H1 (cell line): ENCODE measurements at regions not wholly inside any gene's neighbourhood (a gene's known extent, or its start where the extent isn't known, plus 50 kb on each side); places are given as distances from the start of the nearest gene placed in this dataset.

Experiments used
- CTCF ChIA-PET: fragments of 300-600 bp; sonication (Branson Sonifier 250); formaldehyde crosslinking; loops from one replicate; lab custom pipeline; 2021; ENCODE audit not compliant: partially characterized antibody; lab: Charles Lee
- POLR2A ChIA-PET: fragments of 300-600 bp; sonication (Branson Sonifier 250); formaldehyde crosslinking; loops from one replicate; lab custom pipeline; 2021; ENCODE audit warnings: inconsistent platforms; ENCODE audit not compliant: partially characterized antibody; lab: Charles Lee
- DNase-seq, 2 experiments: peaks; one replicate each; pipeline versions ENCODE4 v3.0.0 to v3.0.0-alpha.2; 2010 to 2022; ENCODE audit warnings: low spot score in 2 of 2, low read depth in 1 of 2, mixed read lengths in 1 of 2
- FAIRE-seq: peaks from 2 replicates; lab custom pipeline; 2011; peaks lifted over from hg19 to GRCh38; lab: Jason Lieb, UNC
- H2AFZ ChIP-seq: 2 replicates; pipeline ENCODE4 v1.8.1; 2012; ENCODE audit warnings: low read length, inconsistent platforms
- H2AK5ac ChIP-seq: 2 replicates; pipeline ENCODE4 v1.6.1; 2013; ENCODE audit warnings: low read depth, low read length
- H2BK120ac ChIP-seq: replicated peaks from 2 replicates; pipeline ENCODE3; 2013; ENCODE audit warnings: low read depth, low read length, inconsistent platforms
- H2BK12ac ChIP-seq: 2 replicates; pipeline ENCODE4 v1.6.1; 2013; ENCODE audit warnings: low read depth, low read length
- H2BK15ac ChIP-seq: 2 replicates; pipeline ENCODE4 v1.6.1; 2013; ENCODE audit warnings: low read length
- H2BK20ac ChIP-seq: 2 replicates; pipeline ENCODE4 v1.6.1; 2013; ENCODE audit warnings: low read length
- H2BK5ac ChIP-seq: 2 replicates; pipeline ENCODE4 v1.6.1; 2013; ENCODE audit warnings: low read depth, low read length
- H3K14ac ChIP-seq: 2 replicates; pipeline ENCODE4 v1.6.1; 2013; ENCODE audit warnings: inconsistent platforms; ENCODE audit not compliant: insufficient read length
- H3K18ac ChIP-seq: 2 replicates; pipeline ENCODE4 v1.6.1; 2013; ENCODE audit warnings: low read length; ENCODE audit errors: extremely low read depth
- H3K23ac ChIP-seq: 2 replicates; pipeline ENCODE4 v1.6.1; 2013; ENCODE audit warnings: inconsistent platforms; ENCODE audit not compliant: insufficient read length
- H3K23me2 ChIP-seq: 2 replicates; pipeline ENCODE4 v1.6.1; 2013; ENCODE audit warnings: low read depth, low read length
- H3K27ac ChIP-seq: 2 replicates; pipeline ENCODE4 v1.6.1; 2011; ENCODE audit warnings: low read depth, low read length, inconsistent platforms
- H3K27me3 ChIP-seq, 4 experiments: replicated peaks in 1 of 4; 1 replicate in 1 of 4; 2 replicates in 3 of 4; pipeline versions ENCODE4 v1.6.1 to v1.8.1; 2011 to 2013; ENCODE audit warnings: low read length in 3 of 4, mild to moderate bottlenecking in 3 of 4, inconsistent platforms in 2 of 4, mixed read lengths in 2 of 4, moderate library complexity in 1 of 4; ENCODE audit not compliant: control insufficient read depth in 3 of 4, insufficient read depth in 3 of 4; ENCODE audit errors: extremely low read depth in 1 of 4
- H3K36me3 ChIP-seq, 4 experiments: 2 replicates each; pipeline versions ENCODE4 v1.6.1 to v1.8.1; 2011 to 2013; ENCODE audit warnings: mild to moderate bottlenecking in 4 of 4, low read length in 3 of 4, moderate library complexity in 2 of 4, control low read depth in 1 of 4, inconsistent platforms in 1 of 4; ENCODE audit not compliant: insufficient read depth in 4 of 4, control insufficient read depth in 2 of 4
- H3K4ac ChIP-seq: replicated peaks from 2 replicates; pipeline ENCODE3; 2013; ENCODE audit warnings: low read length, low read depth, mixed read lengths, inconsistent platforms; ENCODE audit not compliant: insufficient read length
- H3K4me1 ChIP-seq, 4 experiments: replicated peaks in 1 of 4; 1 replicate in 1 of 4; 2 replicates in 3 of 4; pipeline versions ENCODE4 v1.6.1 to v1.8.1; 2011 to 2013; ENCODE audit warnings: low read length in 3 of 4, inconsistent platforms in 2 of 4, mixed read lengths in 1 of 4; ENCODE audit not compliant: insufficient read depth in 4 of 4, control insufficient read depth in 3 of 4
- H3K4me2 ChIP-seq, 2 experiments: 2 replicates each; pipeline versions ENCODE4 v1.6.1 to v1.8.1; 2011 to 2013; ENCODE audit warnings: low read depth in 2 of 2, low read length in 2 of 2, control low read depth in 1 of 2, inconsistent platforms in 1 of 2, mild to moderate bottlenecking in 1 of 2; ENCODE audit not compliant: insufficient read depth in 1 of 2
- H3K4me3 ChIP-seq, 4 experiments: fragments of 200-600, 300-600 bp in 1 of 4; sonication (generic), shearing (Covaris generic), sonication (Bioruptor Twin) in 1 of 4; 2 replicates each; pipeline versions ENCODE4 v1.5.1 to v1.8.1; 2011 to 2016; ENCODE audit warnings: low read length in 4 of 4, low read depth in 3 of 4, control low read depth in 2 of 4, inconsistent platforms in 2 of 4, mild to moderate bottlenecking in 2 of 4, mixed read lengths in 1 of 4, moderate library complexity in 1 of 4; ENCODE audit not compliant: insufficient read depth in 2 of 4; ENCODE audit errors: extremely low read depth in 1 of 4
- H3K56ac ChIP-seq: replicated peaks from 2 replicates; pipeline ENCODE3; 2013; ENCODE audit warnings: low read depth, mild to moderate bottlenecking, mixed read lengths, low read length, inconsistent platforms; ENCODE audit not compliant: insufficient read length
- H3K79me1 ChIP-seq: 2 replicates; pipeline ENCODE4 v1.6.1; 2013; ENCODE audit warnings: low read depth, low read length, control low read depth
- H3K79me2 ChIP-seq, 2 experiments: 2 replicates each; pipeline versions ENCODE4 v1.6.1 to v1.8.1; 2012 to 2013; ENCODE audit warnings: low read length in 2 of 2, mild to moderate bottlenecking in 2 of 2, inconsistent platforms in 1 of 2; ENCODE audit not compliant: insufficient read depth in 2 of 2, control insufficient read depth in 1 of 2
- H3K9ac ChIP-seq, 4 experiments: replicated peaks in 1 of 4; 1 replicate in 1 of 4; 2 replicates in 3 of 4; pipeline versions ENCODE4 v1.6.1 to v1.8.1; 2011 to 2013; ENCODE audit warnings: low read depth in 3 of 4, low read length in 3 of 4, control low read depth in 2 of 4, mild to moderate bottlenecking in 2 of 4, moderate library complexity in 2 of 4, inconsistent platforms in 1 of 4; ENCODE audit errors: extremely low read depth in 1 of 4
- H3K9me3 ChIP-seq, 2 experiments: 2 replicates each; pipeline versions ENCODE4 v1.6.1 to v1.8.1; 2012 to 2013; ENCODE audit warnings: mild to moderate bottlenecking in 2 of 2, moderate library complexity in 2 of 2, control low read depth in 1 of 2, inconsistent platforms in 1 of 2, low read depth in 1 of 2, low read length in 1 of 2, mixed read lengths in 1 of 2; ENCODE audit not compliant: insufficient read depth in 2 of 2
- H4K20me1 ChIP-seq, 2 experiments: replicated peaks in 1 of 2; 2 replicates each; pipeline versions ENCODE3 to v1.8.1; 2011 to 2013; ENCODE audit warnings: inconsistent platforms in 2 of 2, low read length in 2 of 2, mild to moderate bottlenecking in 1 of 2; ENCODE audit not compliant: insufficient read depth in 2 of 2, control insufficient read depth in 1 of 2
- H4K5ac ChIP-seq: 2 replicates; pipeline ENCODE4 v1.6.1; 2013; ENCODE audit warnings: low read length, low read depth, mixed read lengths, inconsistent platforms; ENCODE audit not compliant: insufficient read length
- H4K8ac ChIP-seq: 2 replicates; pipeline ENCODE4 v1.8.0; 2013; ENCODE audit warnings: mild to moderate bottlenecking, moderate library complexity, low read length, inconsistent platforms; ENCODE audit not compliant: insufficient read depth; ENCODE audit errors: extremely low read depth
- H4K91ac ChIP-seq: replicated peaks from 2 replicates; pipeline ENCODE3; 2013; ENCODE audit warnings: low read length, mixed read lengths, inconsistent platforms; ENCODE audit not compliant: insufficient read length
- KDM1A ChIP-seq: fragments of 200-600, 300-600 bp; sonication (generic); IDR thresholded peaks from 2 replicates; pipeline ENCODE4 v1.7.1; 2016; ENCODE audit warnings: mild to moderate bottlenecking, low read length, borderline replicate concordance
- SAP30 ChIP-seq: fragments of 300-600 bp; sonication (generic); IDR thresholded peaks from 2 replicates; pipeline ENCODE4 v1.7.1; 2012; ENCODE audit warnings: low read length, moderate library complexity, mild to moderate bottlenecking, inconsistent platforms; ENCODE audit not compliant: insufficient read depth, insufficient replicate concordance
- SP1 ChIP-seq: IDR thresholded peaks from 2 replicates; pipeline ENCODE4 v1.6.1; 2011; ENCODE audit warnings: low read depth, low read length
- SP2 ChIP-seq: IDR thresholded peaks from 2 replicates; pipeline ENCODE4 v1.6.1; 2012; ENCODE audit warnings: mild to moderate bottlenecking, low read length, inconsistent platforms
- WGBS, 2 experiments: shearing (Covaris generic) in 1 of 2; methylation state at CpG; one replicate each; pipeline versions ENCODE4 v1.1.6 to v1.1.7; 2013 to 2015; ENCODE audit warnings: low lambda C conversion rate in 2 of 2, mixed read lengths in 2 of 2, inconsistent platforms in 1 of 2, low coverage in 1 of 2, missing lambda C conversion rate in 1 of 2; ENCODE audit not compliant: insufficient replicate concordance in 2 of 2, insufficient coverage in 1 of 2, insufficient read length in 1 of 2; ENCODE audit errors: extremely low coverage in 1 of 2, missing lambda C conversion rate in 1 of 2; 5-methylcytosine and 5-hydroxymethylcytosine counted together

DNA sequence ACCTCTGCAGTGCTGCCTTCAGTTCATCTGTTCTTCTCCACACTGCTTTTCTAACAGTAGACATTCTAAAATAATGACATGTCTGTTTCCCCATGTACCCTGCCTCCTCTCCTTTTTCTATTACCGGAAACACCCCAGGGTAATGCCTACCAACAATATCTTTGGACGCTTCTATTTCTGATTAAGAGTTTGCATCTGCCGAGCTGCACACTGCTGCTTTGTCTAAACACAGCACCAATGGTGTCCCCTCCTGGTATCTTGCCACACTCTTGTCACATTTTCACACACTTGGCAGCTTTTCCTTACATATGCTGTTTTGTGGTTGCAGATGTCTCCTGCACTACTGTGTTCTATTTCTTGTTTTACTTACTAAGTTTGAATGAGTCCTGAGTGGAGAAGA lies 288.8 kb downstream of the GRIA2 start:
- no peaks in the 10 kb centered on the region for H3K23me2 ChIP-seq
- FAIRE-seq = no peak
- POLR2A ChIA-PET = no interaction called here

More for the DNA sequence above, 288.8 kb downstream of the GRIA2 start:
- TF ChIP-seq SAP30 (no peak), SP2 (no peak), KDM1A (no peak), SP1 (no peak)
- CTCF ChIA-PET = interaction anchor here (1.2 kb wide), 1 partner anchor 295 kb away, joined by 3 read pairs; no protein-coding TSS in a partner anchor
- H3K23ac ChIP-seq = no peak overlapping the region
- 97% methylated on average over 3 of the region's 3 CpGs; no CpG with 5 or more reads in 1 of the 2 experiments for WGBS, 2 experiments
- H3K9ac ChIP-seq = no peak overlapping the region
- no peaks in the 10 kb centered on the region for H4K20me1 ChIP-seq
- H3K14ac ChIP-seq = no peak overlapping the region
- H3K79me2 ChIP-seq = no peaks in the 10 kb centered on the region
- H3K4me3 ChIP-seq = no peak overlapping the region
- H2BK5ac ChIP-seq = no peak overlapping the region
- H2BK15ac ChIP-seq = no peak overlapping the region
- no peaks in the 10 kb centered on the region for H3K27me3 ChIP-seq
- peak overlapping the region; percentile 33; the same call in 1 of the 2 replicates for H2AFZ ChIP-seq
- no peak overlapping the region for H3K56ac ChIP-seq
- H4K5ac ChIP-seq = no peak overlapping the region
- H3K79me1 ChIP-seq = no peaks in the 10 kb centered on the region
- no peak overlapping the region for H2BK20ac ChIP-seq
- H3K9me3 ChIP-seq = no peaks in the 10 kb centered on the region
- no peaks in the 10 kb centered on the region for H3K36me3 ChIP-seq
- no peak overlapping the region for H4K8ac ChIP-seq
- no peak overlapping the region for H3K27ac ChIP-seq
- no peak overlapping the region for H3K4ac ChIP-seq
- no peak overlapping the region for H3K4me2 ChIP-seq
- no peak overlapping the region for H2BK12ac ChIP-seq
- H2BK120ac ChIP-seq = no peak overlapping the region
- H4K91ac ChIP-seq = no peak overlapping the region
- DNase-seq = no peak
- no peak overlapping the region for H2AK5ac ChIP-seq
- no peak overlapping the region for H3K18ac ChIP-seq
- H3K4me1 ChIP-seq = no peaks in the 10 kb centered on the region
